Ishikawa (cell line): ENCODE measurements at regions not wholly inside any gene's neighbourhood (a gene's known extent, or its start where the extent isn't known, plus 50 kb on each side); places are given as distances from the start of the nearest gene placed in this dataset.

ENCODE experiments used
- EGR1 ChIP-seq: IDR thresholded peaks from 2 replicates; pipeline ENCODE4 v1.6.1; 2012
- EP300 ChIP-seq: IDR thresholded peaks from 2 replicates; pipeline ENCODE4 v1.6.1; 2012; ENCODE audit warnings: borderline replicate concordance
- FOXM1 ChIP-seq: IDR thresholded peaks from 2 replicates; pipeline ENCODE4 v1.6.1; 2012; ENCODE audit warnings: low read depth, borderline replicate concordance
- RAD21 ChIP-seq: IDR thresholded peaks from 2 replicates; pipeline ENCODE4 v1.6.1; 2012; ENCODE audit warnings: low read depth
- TAF1 ChIP-seq: IDR thresholded peaks from 2 replicates; pipeline ENCODE4 v1.6.1; 2012; ENCODE audit warnings: low read depth, mild to moderate bottlenecking
- TEAD4 ChIP-seq: IDR thresholded peaks from 2 replicates; pipeline ENCODE4 v1.6.1; 2012

DNA sequence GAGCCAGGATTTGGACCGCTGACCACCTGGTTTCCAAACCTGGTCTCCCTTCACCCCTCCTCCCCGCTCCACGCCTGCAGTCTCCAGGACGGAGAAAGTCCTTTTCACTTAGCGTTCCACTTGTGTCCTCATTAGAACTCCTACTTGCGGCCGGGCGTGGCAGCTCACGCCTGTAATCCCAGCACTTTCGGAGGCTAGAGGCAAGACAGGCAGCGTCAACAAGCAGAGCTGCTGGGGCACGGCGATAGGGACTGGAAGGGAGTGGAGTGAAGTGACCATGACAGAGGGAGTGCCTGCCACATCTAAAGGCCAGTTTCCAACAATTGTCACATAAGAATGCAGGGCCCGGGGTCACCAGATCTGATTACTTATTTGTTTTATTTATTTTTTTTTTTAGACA lies 132.5 kb upstream of the NCOR2 start:
- no peak for TF ChIP-seq TEAD4
- no peak for TF ChIP-seq FOXM1
- no peak for TF ChIP-seq TAF1
- no peak for TF ChIP-seq EP300
- TF ChIP-seq RAD21: no peak
- TF ChIP-seq EGR1: no peak
